Lung microvascular endothelial cell (primary cell): ENCODE measurements at regions not wholly inside any gene's neighbourhood (a gene's known extent, or its start where the extent isn't known, plus 50 kb on each side); places are given as distances from the start of the nearest gene placed in this dataset.

Experiments
- DNase-seq, 2 donors: peaks; one replicate each; pipeline versions ENCODE4 v3.0.0 to v3.0.0-alpha.2; 2010; ENCODE audit warnings: low read depth in 2 of 2

DNA sequence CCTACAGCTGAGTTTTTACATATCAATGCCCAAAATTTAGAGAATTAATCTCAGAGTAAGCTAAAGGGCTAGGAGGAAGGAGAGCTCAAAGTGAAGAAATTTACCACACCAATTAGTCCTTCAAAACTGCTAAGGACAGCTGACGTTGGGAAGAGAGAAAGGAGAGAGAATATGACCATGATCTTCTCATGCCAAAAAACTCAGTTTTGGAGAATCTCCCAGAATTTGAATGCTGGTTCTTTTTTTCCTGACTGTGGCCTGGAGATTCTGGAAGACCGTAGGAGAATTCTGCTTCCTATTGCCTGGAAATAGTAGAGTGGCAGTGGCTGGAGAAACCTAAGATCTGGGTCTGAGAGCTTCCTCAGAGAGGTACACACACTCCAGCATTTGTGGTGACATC, 834.4 kb upstream of the SLIT2 start:
- DNase-seq = no peak

DNA sequence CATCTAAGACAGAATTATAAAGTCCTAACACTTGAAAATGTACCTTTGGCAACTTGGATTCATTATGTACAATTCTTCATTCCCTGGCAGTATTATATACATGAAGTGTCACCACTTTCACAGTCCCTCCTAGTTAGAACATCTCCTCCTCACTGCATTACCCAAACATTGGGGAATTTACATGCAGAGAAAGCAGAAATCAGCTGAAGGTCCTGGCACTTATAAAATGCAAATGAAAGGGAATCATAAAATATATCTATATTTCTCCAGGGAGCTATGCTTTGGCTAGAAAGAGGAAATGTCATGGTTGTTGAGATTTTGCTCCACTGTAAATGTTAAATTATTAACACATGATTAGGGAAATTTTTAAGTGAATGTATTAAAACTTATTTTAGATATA, 835.6 kb upstream of the SLIT2 start:
- DNase-seq = no peak

DNA sequence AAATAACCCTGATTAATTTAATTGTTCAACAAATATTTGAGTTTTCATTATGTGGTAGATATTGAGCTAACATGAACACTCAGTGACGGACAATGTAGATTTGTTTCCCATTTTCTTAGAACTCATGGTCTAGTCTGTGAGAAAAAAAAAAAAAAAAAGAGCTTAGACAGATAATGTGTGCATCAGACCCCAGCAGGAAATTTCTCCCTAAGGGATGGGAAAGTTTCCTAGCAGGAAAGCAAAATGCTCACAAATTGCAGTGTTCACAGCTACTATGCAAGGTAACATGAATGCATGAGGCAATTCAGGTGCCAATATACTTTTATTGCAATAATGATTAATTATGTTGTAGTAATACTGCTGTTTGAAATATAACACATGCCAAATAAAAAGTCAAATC, 843.2 kb upstream of the SLIT2 start:
- DNase-seq = no peak

DNA sequence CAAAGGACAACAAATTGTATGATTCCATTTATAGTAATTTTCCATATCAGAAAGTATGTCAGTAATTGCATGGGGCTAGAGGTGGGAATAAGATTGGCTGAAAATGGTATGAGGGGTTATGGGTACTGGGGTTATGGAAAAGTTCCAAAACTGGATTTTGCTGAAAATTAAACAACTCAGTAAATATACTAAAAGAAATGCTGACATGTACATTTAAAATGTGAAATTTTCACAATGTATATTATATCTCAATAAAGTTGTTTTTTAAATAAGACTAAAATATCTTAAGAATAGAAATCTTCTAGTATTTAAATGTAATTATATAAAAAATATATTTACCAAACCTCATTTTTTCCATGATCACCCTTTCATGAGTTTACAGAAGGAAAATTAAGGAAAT, 844.9 kb upstream of the SLIT2 start:
- DNase-seq = no peak

DNA sequence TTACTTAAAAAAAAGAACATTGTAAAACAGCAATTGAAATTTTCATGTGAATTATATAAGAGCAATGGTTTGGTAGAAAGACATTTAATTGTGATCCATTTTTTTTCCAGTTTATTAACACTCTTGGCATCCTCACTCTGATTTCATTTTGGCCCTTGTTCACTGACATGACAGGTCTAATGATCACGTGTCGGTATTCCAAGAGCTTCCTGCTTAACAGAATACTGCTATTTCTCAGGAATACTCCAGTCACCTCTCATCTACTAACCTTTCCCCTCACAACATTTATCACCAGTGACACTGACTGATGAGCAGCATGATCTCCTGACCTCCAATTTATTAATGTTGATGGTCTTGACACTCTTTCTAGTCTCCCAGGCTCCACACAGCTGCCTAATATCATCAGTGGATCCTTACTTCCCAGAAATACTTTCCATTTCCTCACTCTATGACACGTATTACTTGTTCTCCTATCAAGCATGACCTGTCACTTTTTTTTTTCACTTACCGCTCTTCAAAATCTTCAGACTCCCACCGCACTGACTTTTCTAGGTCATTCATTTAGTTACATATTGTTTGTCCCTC, 847.8 kb upstream of the SLIT2 start:
- DNase-seq = no peak

DNA sequence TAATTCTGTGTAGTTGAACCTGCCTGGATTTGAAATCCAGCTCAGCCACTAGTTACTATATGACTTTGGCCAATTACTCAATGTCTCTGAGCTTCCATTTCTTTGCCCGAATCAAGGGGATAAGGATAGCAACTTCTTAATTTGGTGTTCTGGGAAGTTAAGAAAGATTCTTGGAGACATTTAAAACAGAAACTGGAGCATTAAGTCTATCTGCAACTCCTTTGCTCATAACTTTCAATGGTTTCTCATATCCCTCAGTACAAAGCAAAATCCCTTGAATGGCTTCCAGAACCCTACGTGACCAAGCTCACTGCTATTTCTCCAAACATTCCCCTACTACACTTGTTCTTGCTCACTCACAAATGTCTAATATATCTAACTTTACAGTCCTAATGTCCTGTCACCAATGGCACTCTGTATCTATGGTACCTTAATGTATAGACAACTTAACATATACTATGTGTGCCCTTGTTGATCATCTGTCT, 849.1 kb upstream of the SLIT2 start:
- DNase-seq = no peak

DNA sequence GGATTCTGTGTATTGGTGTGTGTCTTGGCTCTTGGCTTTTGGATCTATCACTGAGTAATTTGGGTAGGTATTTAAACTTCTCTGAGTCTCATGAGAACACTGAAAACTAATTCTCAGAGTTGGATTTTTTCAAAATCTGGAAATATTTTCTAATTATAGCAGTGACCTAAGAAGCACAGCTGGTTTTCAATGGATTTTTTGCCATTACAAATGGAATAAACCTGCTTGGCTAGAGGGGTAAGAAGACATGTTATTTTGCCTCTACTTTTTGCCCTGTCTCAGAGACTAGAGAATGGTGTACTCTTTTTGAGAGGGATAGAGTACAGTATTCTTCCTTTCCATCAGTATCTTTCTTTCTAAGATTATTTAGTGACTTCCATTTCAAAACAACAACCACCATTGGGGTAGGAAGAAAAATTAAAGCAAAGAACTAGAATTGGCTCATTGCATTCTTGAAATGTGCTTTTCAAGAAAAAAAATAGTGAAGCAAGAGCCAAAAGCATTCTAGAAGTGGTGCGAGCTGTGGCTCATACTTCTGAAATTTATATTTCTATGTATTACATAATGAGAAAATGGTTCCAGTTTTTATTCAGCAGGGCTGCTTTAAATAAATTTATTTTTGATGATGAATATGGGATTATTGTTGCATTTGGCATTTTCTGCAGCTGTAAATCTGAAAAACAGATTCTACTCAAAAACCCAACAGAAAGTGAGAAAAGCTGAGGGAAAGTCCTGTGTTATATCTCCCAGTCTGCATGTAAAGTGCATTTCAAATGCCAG, 850.2 kb upstream of the SLIT2 start:
- no peak for DNase-seq

DNA sequence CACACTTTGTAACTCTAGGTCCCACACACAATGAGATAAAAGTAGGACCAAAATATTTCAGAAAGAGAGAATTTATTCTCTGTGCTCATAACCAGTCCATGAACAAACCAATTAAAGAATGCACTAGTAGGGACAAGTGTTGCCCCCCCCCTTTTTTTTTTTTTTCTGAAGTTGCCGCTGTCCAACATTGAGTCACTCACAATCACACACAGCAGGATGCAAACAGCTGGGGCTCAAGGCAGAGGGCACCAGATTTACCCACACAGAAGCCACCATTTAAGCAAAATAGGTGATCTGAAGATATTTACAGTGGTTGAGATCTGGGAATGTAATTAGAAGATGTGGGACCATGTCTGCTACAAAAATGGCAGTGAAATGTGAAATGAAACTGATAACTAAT, 850.9 kb upstream of the SLIT2 start:
- no peak for DNase-seq

DNA sequence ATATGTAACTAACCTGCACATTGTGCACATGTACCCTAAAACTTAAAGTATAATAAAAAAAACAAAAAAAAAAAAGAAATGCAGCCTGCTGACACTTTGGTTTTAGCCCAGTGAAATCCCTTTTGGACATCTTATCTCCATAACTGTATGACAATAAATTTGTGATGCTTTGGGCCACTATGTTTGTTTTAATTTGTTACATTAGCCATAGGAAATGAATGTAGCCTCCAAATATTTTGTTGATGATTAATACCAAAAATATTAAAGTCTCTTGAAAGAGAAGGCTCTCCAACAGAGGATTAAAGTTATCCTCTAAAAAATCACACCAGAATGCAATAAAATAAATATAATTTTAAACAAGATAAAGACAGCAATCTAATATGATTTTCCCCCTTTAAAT, 852.7 kb upstream of the SLIT2 start:
- no peak for DNase-seq

DNA sequence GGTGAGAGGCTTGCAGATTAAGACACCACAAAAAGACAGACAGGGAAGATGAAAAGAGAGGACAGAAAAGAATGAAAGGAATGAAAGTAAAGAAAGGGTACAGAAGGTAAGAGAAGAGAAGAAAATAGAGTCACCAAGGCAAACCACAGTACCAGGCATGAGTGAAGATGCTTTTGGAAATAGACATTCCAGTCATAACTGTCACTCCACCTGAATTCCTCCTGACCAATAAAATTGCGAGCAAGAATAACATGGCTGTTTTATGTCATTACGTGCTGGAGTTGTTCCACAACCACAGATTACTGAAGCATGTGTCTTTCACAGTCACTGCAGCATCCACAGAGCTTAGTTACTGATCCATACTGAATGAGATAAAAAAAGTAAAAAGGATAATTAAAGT, 864.9 kb upstream of the SLIT2 start:
- DNase-seq = no peak

DNA sequence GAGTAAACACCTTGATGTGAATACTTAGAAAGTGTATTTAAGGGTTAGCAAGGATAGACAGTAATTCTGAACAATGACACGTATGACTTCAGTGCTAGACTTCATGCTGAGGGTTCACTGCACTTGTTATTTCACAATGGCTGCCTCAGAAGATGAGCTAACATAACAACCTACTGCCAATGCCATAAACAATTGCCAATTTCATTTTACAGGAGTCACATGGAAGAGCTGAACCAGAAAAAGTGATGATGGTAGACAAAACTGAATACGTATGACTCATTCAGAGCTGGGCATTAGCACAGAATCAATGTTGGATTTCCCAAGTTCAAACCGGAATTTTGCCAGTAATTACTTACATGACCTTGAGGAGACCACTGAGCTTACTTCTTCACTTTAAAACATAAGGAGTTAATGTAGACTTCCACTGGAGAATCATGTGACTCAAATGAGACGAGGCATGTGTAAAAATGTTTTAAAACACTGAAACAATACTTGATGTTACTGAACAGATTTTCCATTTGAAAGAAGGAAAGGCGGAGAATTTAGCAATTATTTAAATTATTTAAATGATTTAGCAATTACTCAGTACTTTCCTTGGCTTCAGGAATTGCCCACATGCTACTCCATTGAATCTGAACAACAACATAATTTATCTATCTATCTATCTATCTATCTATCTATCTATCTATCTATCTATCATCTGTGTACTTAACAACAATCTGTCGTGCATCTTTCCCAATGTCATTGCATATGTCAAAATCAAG, 868.5 kb upstream of the SLIT2 start:
- DNase-seq = no peak

DNA sequence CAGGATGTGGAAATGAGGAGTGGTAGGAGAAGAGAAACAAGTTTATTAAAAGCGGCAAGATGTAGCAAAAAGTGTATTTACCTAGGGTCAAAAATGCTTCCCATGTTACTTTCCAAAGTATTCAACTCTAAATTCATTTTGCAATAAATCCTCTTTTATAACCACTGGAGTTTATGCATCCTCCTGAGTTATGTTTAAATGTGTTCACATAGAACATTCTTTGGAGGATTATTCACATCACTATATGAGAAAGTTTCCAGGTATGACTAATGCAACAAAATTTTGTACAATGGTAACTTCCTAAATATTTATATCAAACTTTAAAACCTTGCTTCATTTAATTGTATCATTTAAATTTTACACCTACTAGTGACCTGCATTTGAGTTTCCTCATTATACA, 870.6 kb upstream of the SLIT2 start:
- no peak for DNase-seq

DNA sequence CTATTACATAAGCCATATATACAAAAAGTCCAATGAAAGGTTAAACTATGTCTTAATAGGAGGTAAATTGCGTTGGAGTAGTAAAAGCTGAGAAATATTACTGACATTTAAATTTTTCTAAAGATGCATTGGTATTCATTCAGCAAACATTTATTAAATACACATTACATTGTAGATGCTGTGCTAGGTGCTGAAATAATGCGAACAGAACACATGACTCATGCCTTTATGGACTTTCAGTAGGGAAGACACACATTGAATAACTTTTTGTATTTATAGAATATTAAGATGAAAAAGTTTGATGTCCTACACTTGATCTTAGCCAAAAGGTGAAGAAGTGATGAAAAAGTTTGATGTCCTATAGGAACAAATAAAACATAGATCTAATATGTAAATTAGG, 871.1 kb upstream of the SLIT2 start:
- no peak for DNase-seq

DNA sequence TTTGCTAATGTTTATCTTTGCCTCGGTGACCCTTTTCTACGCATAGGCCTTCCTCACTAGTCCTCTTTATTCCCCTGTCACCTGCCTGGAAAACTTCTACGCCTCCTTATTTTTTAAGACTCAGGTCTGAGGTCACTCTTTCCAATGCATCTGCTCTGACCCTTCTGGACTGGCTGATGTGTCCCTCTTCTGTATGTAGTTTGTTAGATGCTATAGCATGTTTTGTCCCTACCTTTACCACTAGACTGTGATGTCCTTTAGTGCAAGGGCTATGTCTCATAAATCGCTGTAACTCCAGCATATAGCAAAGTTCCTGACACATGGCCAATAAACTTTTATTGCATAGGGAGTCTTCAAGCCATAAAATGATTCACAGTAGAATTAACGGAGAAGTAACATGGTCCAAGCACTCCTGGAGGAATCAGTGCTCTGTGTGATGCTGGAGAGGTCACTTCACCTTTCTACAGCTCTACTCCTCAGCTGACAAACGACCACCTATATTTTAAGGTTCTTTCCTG, 872.5 kb upstream of the SLIT2 start:
- no peak for DNase-seq

DNA sequence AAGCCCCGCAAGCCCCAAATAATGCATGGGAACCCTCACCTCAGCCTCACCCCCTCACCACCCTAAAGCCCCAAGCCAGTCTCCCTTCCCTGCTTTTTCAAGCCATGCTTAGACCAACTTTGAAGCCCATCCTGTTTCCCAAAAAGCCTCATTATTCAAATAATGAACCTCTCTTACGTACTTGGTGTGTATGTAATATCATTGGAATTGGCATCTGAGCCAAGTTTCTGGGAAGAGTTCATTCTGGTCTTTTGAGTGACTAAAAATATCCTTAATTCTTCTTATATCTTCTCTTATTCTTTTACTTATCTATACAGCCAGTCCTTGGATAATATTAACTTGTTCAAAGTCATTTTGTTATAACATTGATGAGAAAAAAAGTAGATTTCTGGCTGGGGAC, 875.8 kb upstream of the SLIT2 start:
- no peak for DNase-seq

DNA sequence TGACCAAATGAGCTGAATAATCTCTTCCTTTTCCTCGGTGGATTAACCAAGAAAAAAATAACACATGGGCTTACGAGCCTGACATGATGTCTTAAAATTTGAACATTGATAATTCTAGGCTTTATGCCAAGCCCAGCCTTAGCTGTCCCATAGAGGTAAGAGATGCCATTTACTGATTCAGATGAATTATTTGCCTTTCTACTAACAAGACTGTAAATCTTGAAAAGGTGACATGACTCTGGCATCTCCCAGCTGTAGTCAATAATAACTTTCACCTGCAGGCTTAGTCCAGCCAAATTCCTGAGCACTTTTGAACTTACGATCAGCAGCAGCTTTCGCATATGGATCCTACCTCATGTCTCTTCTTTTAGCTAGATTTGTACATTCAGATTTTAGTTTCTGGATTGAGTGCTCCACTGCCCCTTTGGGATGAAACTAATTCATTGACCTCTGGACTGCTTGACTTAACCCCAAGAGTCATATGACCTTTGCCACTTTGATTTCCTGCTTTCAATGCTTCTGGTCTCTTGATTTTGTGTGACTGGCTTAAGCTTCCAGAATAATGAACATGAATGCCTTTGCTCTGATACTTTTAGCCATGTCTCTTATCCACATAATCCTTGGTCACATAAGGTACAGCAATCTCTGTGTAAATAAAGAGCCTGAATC, 876.4 kb upstream of the SLIT2 start:
- no peak for DNase-seq

DNA sequence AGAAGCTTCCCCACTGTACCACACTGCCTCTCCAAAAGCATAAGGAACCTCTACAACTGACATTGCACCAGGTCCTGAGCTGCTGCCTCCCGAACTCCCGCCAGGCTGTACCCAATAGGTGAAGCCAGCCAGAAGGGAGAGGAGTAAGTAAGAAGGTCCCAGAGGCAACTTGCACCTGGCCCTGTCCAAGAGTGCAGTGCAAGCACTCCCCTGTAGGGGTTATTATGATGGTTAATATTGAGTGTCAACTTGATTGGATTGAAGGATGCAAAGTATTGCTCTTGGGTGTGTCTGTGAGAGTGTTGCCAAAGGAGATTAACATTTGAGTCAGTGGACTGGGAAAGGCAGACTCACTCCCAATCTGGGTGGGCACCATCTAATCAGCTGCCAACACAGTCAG, 879.3 kb upstream of the SLIT2 start:
- DNase-seq = no peak

DNA sequence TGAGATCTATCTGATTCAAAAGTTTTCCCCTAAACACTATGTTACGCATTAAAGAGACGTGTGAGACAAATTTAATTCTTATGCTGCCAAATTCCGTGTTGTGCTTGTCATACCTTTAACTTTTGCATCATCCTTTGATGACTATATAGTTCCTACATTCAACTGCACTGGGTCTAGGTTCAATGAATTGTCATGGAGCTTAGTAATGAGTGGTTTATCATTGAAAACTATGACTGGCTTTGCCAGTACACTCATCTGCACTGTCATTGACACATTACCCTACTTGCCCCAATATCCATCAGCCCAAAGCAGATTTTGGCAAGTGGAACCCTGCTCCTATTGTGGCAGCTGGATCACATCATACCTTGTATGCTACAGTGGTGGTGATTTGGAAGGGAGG, 882.9 kb upstream of the SLIT2 start:
- no peak for DNase-seq

DNA sequence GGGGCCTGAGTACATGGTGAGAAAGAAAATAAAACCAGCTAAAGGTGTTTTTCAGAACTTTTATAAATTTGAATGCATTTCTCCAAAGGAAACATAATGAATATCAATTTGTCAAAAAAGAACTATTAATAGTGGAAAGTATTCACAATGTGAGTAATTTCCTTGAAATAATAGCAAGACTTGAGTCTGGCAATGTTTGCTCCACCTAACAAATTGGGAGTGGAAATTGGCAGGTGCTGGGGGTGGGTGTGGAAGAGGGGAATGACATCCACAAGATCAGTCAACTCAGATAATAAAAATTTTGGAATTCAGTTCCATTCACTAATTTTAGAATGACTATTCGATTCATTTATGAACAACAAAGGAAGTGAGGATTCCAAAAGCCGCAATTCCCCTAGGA, 884.8 kb upstream of the SLIT2 start:
- DNase-seq = no peak

DNA sequence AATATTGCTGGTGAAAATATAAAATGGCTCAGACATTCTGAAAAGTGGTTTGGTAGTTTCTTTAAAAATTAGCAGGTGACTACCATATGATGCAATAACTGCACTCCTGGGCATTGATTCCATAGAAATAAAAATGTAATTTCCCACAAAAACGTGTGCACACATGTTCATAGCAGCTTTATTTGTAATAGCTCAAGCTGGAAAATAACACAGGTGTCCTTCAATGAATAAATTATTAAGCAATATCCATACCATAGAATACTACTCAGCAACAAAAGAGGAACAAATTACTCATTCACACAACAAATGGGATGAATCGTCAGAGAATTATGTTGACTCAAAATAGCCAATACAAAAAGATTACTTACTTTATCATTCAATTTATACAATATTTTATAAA, 893.7 kb upstream of the SLIT2 start:
- DNase-seq = no peak

DNA sequence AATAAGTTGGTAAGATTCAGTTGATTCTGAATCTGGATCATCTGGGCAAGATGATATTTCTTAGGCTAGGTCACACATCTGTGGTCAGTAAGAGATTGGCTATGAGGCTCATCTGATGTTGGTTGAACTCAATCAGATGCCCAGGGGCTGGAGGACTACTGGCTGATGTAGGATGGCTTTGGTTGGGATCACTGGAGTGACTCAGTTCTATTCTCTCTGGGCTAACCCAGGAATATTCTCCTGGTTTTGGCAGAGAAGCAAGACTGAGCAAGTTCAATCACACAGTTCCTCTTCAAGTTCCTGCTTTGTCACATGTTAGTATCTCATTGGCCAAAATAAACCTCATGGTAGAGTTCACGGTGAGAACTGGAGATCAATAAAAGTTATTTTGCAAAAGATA, 902.3 kb upstream of the SLIT2 start:
- no peak for DNase-seq

DNA sequence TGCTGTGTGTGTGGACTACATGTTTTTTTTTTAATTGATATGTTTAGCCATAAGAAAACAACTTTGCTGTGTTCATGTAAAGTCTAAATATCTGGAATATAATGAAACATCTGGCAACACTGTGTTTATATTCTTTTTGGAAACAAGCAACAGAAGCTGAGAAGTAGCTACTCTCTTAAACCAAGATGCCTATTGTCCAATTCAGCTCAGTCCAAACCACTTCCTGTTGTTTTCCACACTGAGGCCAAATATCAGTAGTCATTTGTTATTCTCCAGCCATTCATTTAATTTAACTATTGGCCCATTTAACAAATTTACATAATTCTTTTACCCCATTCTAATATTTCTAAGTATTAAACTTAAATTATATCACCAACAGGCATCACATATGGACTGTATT, 903.0 kb upstream of the SLIT2 start:
- no peak for DNase-seq
